ENCODE measurements at regions not wholly inside any gene's neighbourhood (a gene's known extent, or its start where the extent isn't known, plus 50 kb on each side); places are given as distances from the start of the nearest gene placed in this dataset.

DNA sequence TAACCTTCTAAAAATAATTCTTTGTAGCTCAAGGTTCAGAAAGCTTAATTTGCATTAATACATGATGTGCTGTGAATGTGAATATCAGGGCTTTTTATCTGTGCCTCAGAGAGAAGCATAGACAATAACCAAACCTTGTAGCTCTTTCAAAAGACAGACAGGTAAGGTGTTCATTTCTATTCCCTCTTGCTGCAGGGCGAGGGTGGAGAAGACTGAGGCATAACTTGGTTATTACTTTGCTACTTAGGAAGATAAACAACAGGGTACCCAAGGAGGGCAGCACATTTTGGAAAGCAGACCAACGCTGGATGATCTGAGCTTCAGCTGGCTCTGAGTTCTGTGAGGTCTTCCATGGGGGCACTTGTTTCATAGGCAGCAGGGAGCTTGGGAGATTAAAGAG lies 408.6 kb upstream of the RARB start:
- TF ChIP-seq ZFX (IDR thresholded peaks at IDR 0.05; ENCODE audit: borderline replicate concordance): no peak
- TF ChIP-seq, protein P1, sequence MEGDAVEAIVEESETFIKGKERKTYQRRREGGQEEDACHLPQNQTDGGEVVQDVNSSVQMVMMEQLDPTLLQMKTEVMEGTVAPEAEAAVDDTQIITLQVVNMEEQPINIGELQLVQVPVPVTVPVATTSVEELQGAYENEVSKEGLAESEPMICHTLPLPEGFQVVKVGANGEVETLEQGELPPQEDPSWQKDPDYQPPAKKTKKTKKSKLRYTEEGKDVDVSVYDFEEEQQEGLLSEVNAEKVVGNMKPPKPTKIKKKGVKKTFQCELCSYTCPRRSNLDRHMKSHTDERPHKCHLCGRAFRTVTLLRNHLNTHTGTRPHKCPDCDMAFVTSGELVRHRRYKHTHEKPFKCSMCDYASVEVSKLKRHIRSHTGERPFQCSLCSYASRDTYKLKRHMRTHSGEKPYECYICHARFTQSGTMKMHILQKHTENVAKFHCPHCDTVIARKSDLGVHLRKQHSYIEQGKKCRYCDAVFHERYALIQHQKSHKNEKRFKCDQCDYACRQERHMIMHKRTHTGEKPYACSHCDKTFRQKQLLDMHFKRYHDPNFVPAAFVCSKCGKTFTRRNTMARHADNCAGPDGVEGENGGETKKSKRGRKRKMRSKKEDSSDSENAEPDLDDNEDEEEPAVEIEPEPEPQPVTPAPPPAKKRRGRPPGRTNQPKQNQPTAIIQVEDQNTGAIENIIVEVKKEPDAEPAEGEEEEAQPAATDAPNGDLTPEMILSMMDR (IDR thresholded peaks at IDR 0.05): no peak
